ENCODE measurements at regions not wholly inside any gene's neighbourhood (a gene's known extent, or its start where the extent isn't known, plus 50 kb on each side); places are given as distances from the start of the nearest gene placed in this dataset.

- no peak for TF ChIP-seq ZBTB33 (IDR thresholded peaks at IDR 0.05; ENCODE audit: extremely low read depth, insufficient replicate concordance, low read length)
These were observed 560.8 kb downstream of the BRD1 start (continued) for GRCh38 chr22:49266561-49267519.

- no peaks in the 10 kb centered on the region for H3K9me3 ChIP-seq (ENCODE audit: control insufficient read depth in 1 of 2, insufficient read depth in 1 of 2, low read depth in 1 of 2, low read length in 2 of 2)
- H3K79me2 ChIP-seq (ENCODE audit: insufficient read depth, low read length), result no peaks in the 10 kb centered on the region
- ChIA-PET RAD21 (ENCODE audit: low non-redundant PET in 1 of 2, low total read pairs in 2 of 2, uncharacterized antibody in 2 of 2, unreplicated experiment in 2 of 2) (no interaction called here), CTCF (no interaction called here), POLR2A (no interaction called here)
- H4K20me1 ChIP-seq (ENCODE audit: insufficient read depth), result no peaks in the 10 kb centered on the region
- no TSS peak for BruUV-seq (replicated peaks)
- no peak overlapping the region for H3K4me3 ChIP-seq (replicated peaks in 1 of 2; ENCODE audit: low read depth in 1 of 2, low read length in 2 of 2)
- no peak overlapping the region for H3K4me2 ChIP-seq (ENCODE audit: low read length)
- ATAC-seq (no peak), DNase-seq (ENCODE audit: low read depth, low spot score) (no peak)
- H3K27ac ChIP-seq (ENCODE audit: low read depth, low read length), result no peak overlapping the region
- H3K4me1 ChIP-seq (ENCODE audit: control insufficient read depth in 1 of 2, insufficient read depth in 2 of 2, low read length in 2 of 2), result no peaks in the 10 kb centered on the region
- H2AFZ ChIP-seq (ENCODE audit: low read depth, low read length, poor library complexity, severe bottlenecking), result no peak overlapping the region
- peaks cover 25% of the 10 kb centered on the region; the same call in 1 of the 2 replicates for H3K27me3 ChIP-seq (ENCODE audit: insufficient read depth, low read length)
- intact Hi-C loops (cut with micrococcal nuclease), result no loop called here
- H3K9me2 ChIP-seq (ENCODE audit: insufficient read depth), result no peaks in the 10 kb centered on the region
- H3K9ac ChIP-seq (ENCODE audit: low read length), result no peak overlapping the region
- no peaks in the 10 kb centered on the region for H3K36me3 ChIP-seq (ENCODE audit: control insufficient read depth in 1 of 2, insufficient read depth in 2 of 2, low read length in 2 of 2)
- TF ChIP-seq EZH2 (IDR thresholded peaks at IDR 0.05) (no peak), FOSL1 (IDR thresholded peaks at IDR 0.05; ENCODE audit: low read depth) (no peak), ZBTB33 (IDR thresholded peaks at IDR 0.05; ENCODE audit: extremely low read depth, insufficient replicate concordance, low read length) (no peak), SIN3A (IDR thresholded peaks at IDR 0.05; ENCODE audit: low read depth) (no peak), POLR2A (IDR thresholded peaks at IDR 0.05; ENCODE audit: borderline replicate concordance, extremely low read depth, insufficient read depth, insufficient read length) (no peak)
These were observed 563.0 kb downstream of the BRD1 start for GRCh38 chr22:49264696-49265095.
